ENCODE measurements at regions not wholly inside any gene's neighbourhood (a gene's known extent, or its start where the extent isn't known, plus 50 kb on each side); places are given as distances from the start of the nearest gene placed in this dataset.
A peak's percentile ranks its signal among the peaks of the same experiment; 100 is the strongest.

DNA sequence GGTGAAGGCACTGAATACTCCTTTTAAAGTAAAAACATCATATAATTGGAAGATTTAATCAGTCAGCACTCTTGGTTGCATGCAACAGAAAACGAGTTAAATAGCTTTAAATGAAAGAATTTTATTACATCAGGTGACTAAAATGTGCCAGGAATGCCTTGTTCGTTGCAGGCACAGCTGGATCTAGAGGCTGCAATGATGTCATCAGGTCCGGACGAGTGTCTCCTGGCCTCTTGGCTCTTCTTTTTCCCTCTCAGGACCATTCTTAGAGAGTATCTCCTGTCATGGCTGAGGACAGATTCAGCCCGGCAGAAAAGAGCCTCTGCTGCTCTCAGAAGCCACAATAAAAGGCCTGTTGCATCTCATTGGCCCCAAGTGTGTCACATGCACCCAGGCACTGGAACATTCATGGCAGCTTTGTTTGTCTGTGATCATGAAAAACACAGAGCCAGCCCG is 510.7 kb upstream of the SULF2 start:
- BruUV-seq (replicated peaks), result no TSS peak
- Mint-ChIP-seq H3K4me3 (ENCODE audit: unreplicated experiment) (no peak overlapping the region), H3K27ac (ENCODE audit: low read depth, unreplicated experiment) (peak overlapping the region; percentile 39), H3K9me3 (ENCODE audit: unreplicated experiment) (no peaks in the 10 kb centered on the region), H3K36me3 (ENCODE audit: insufficient read depth, unreplicated experiment) (no peaks in the 10 kb centered on the region), H3K27me3 (ENCODE audit: insufficient read depth, unreplicated experiment) (peaks cover 7% of the 10 kb centered on the region), H3K4me1 (ENCODE audit: insufficient read depth, unreplicated experiment) (peaks cover 41% of the 10 kb centered on the region)
- ChIA-PET POLR2A (interaction anchor here (0.6 to 4.1 kb wide), 18 partner anchors 107 to 632 kb away, joined by 3 to 41 read pairs (median 5); partner anchors contain the start of gene SULF2), CTCF (interaction anchor here (0.6 to 7.3 kb wide), 49 partner anchors 9 to 643 kb away, joined by 3 to 91 read pairs (median 4); partner anchors contain the start of gene SULF2)
- TF ChIP-seq, protein P1, sequence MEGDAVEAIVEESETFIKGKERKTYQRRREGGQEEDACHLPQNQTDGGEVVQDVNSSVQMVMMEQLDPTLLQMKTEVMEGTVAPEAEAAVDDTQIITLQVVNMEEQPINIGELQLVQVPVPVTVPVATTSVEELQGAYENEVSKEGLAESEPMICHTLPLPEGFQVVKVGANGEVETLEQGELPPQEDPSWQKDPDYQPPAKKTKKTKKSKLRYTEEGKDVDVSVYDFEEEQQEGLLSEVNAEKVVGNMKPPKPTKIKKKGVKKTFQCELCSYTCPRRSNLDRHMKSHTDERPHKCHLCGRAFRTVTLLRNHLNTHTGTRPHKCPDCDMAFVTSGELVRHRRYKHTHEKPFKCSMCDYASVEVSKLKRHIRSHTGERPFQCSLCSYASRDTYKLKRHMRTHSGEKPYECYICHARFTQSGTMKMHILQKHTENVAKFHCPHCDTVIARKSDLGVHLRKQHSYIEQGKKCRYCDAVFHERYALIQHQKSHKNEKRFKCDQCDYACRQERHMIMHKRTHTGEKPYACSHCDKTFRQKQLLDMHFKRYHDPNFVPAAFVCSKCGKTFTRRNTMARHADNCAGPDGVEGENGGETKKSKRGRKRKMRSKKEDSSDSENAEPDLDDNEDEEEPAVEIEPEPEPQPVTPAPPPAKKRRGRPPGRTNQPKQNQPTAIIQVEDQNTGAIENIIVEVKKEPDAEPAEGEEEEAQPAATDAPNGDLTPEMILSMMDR (IDR thresholded peaks at IDR 0.05; ENCODE audit: unreplicated experiment), result no peak
- no peak for DNase-seq (ENCODE audit: unreplicated experiment)
- intact Hi-C loops (cut with micrococcal nuclease), result loop anchor here (1.0 to 5.0 kb wide), 9 partner anchors 107 to 634 kb away; no protein-coding TSS in a partner anchor

DNA sequence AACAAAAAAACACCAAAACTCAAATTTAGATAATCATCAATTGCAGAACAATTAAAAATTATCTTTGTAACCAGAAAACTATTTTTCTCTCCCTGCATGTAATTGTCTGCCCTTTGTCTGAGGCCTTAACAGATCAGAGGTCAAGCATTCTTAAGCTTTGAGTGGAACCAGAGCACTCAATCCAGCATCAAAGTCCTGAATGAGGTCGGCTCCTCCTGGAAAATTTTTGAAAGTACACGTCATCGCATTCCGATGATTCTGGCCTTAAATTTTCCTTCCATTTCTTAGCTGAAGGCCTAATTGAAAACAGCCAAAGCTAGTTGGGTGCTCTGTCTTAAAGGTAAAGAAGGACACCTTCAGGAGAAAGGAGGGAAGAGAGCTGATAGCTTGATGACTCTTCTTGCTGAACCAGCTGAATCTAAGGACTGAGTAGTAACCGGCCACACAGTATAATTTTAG is 510.2 kb upstream of the SULF2 start:
- H3K27me3 Mint-ChIP-seq (ENCODE audit: insufficient read depth, unreplicated experiment), result peaks cover 9% of the 10 kb centered on the region
- TF ChIP-seq, protein P1 (IDR thresholded peaks at IDR 0.05; ENCODE audit: unreplicated experiment), result peak; percentile 57
- H3K36me3 Mint-ChIP-seq (ENCODE audit: insufficient read depth, unreplicated experiment), result no peaks in the 10 kb centered on the region
- peaks cover 41% of the 10 kb centered on the region for H3K4me1 Mint-ChIP-seq (ENCODE audit: insufficient read depth, unreplicated experiment)
- peak; percentile 81 for DNase-seq (ENCODE audit: unreplicated experiment)
- ChIA-PET CTCF (interaction anchor here (0.6 to 7.3 kb wide), 51 partner anchors 9 to 643 kb away, joined by 3 to 91 read pairs (median 4); partner anchors contain the start of gene SULF2), POLR2A (interaction anchor here (0.6 to 4.1 kb wide), 20 partner anchors 106 to 632 kb away, joined by 3 to 41 read pairs (median 4); partner anchors contain the start of gene SULF2)
- intact Hi-C loops (cut with micrococcal nuclease), result loop anchor here (1.0 to 5.0 kb wide), 9 partner anchors 106 to 633 kb away; no protein-coding TSS in a partner anchor
- no peaks in the 10 kb centered on the region for H3K9me3 Mint-ChIP-seq (ENCODE audit: unreplicated experiment)
- no peak overlapping the region for H3K4me3 Mint-ChIP-seq (ENCODE audit: unreplicated experiment)
- peak overlapping the region; percentile 39 for H3K27ac Mint-ChIP-seq (ENCODE audit: low read depth, unreplicated experiment)
- no TSS peak for BruUV-seq (replicated peaks)

DNA sequence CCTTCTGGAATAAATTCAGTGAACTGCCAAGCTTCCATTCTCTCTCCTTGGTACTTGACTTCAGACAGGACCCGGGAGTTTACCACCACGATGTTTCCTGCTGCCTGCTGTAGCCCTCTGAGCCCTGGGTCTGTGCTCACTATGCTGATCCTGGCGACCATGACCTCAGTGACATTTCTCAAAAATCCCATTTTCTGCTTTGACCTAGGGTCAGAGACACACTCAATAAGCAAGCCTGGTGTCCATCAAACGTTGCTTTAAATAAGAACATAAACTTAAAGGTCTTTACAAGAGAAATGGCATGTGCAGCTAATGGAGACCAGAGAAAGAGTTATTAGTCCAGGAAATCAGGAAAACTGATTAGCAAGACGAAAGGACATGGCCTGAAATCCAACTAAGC is 509.7 kb upstream of the SULF2 start:
- no peak for DNase-seq (ENCODE audit: unreplicated experiment)
- TF ChIP-seq, protein P1 (IDR thresholded peaks at IDR 0.05; ENCODE audit: unreplicated experiment), result no peak
- intact Hi-C loops (cut with micrococcal nuclease), result loop anchor here (1.0 to 5.0 kb wide), 9 partner anchors 106 to 633 kb away; no protein-coding TSS in a partner anchor
- Mint-ChIP-seq H3K27ac (ENCODE audit: low read depth, unreplicated experiment) (peak overlapping the region; percentile 39), H3K27me3 (ENCODE audit: insufficient read depth, unreplicated experiment) (peaks cover 14% of the 10 kb centered on the region), H3K9me3 (ENCODE audit: unreplicated experiment) (no peaks in the 10 kb centered on the region), H3K36me3 (ENCODE audit: insufficient read depth, unreplicated experiment) (no peaks in the 10 kb centered on the region), H3K4me1 (ENCODE audit: insufficient read depth, unreplicated experiment) (peaks cover 41% of the 10 kb centered on the region), H3K4me3 (ENCODE audit: unreplicated experiment) (no peak overlapping the region)
- BruUV-seq (replicated peaks), result no TSS peak
- CTCF ChIA-PET, result interaction anchor here (0.6 to 7.3 kb wide), 42 partner anchors 8 to 642 kb away, joined by 3 to 91 read pairs (median 4); partner anchors contain the start of gene SULF2
- POLR2A ChIA-PET, result interaction anchor here (0.6 to 4.1 kb wide), 16 partner anchors 14 to 617 kb away, joined by 3 to 41 read pairs (median 5); partner anchors contain the start of gene SULF2

DNA sequence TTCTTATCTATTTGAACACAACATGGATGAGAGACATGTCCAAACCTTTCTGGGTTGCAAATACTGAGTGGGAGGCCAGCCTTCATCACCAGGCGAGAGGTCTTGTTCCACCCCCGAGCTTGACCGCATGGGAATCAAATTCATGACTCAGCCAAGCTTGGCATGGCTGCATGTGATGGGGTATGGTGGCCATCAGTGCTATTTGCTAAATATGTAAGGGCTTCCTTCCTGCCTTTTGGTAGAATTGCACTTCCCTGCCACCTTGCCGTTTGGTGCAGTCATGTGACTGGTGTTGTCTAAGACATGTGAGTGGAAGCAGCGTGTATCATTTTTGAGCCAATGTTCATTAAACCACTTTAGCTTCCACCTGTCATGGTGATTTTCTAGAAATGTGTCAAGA is 508.9 kb upstream of the SULF2 start:
- TF ChIP-seq, protein P1 (IDR thresholded peaks at IDR 0.05; ENCODE audit: unreplicated experiment), result no peak
- H3K4me3 Mint-ChIP-seq (ENCODE audit: unreplicated experiment), result no peak overlapping the region
- peak; percentile 81 for DNase-seq (ENCODE audit: unreplicated experiment)
- H3K27me3 Mint-ChIP-seq (ENCODE audit: insufficient read depth, unreplicated experiment), result peaks cover 19% of the 10 kb centered on the region
- H3K9me3 Mint-ChIP-seq (ENCODE audit: unreplicated experiment), result no peaks in the 10 kb centered on the region
- H3K36me3 Mint-ChIP-seq (ENCODE audit: insufficient read depth, unreplicated experiment), result no peaks in the 10 kb centered on the region
- no TSS peak for BruUV-seq (replicated peaks)
- POLR2A ChIA-PET, result interaction anchor here (0.6 to 4.1 kb wide), 4 partner anchors 13 to 867 kb away, joined by 3 to 41 read pairs (median 4); partner anchors contain the start of gene SULF2
- intact Hi-C loops (cut with micrococcal nuclease), result loop anchor here (2.0 kb wide), 2 partner anchors 269 to 367 kb away; no protein-coding TSS in a partner anchor
- peaks cover 41% of the 10 kb centered on the region for H3K4me1 Mint-ChIP-seq (ENCODE audit: insufficient read depth, unreplicated experiment)
- CTCF ChIA-PET, result interaction anchor here (0.6 to 7.3 kb wide), 16 partner anchors 165 to 630 kb away, joined by 3 to 91 read pairs (median 8); partner anchors contain the start of gene SULF2
- no peak overlapping the region for H3K27ac Mint-ChIP-seq (ENCODE audit: low read depth, unreplicated experiment)

Measured in MCF 10A (cell line).